T-helper 2 cell (primary cell): ENCODE measurements at regions not wholly inside any gene's neighbourhood (a gene's known extent, or its start where the extent isn't known, plus 50 kb on each side); places are given as distances from the start of the nearest gene placed in this dataset.

Experiments
- DNase-seq, 5 experiments: peaks; one replicate each; pipeline versions ENCODE4 v3.0.0 to v3.0.0-alpha.2; 2012 to 2022

GRCh38 chr5:97606531-97606930 is 423.5 kb upstream of the RIOK2 start:
- DNase-seq = no peak

- DNase-seq = no peak
Measured at GRCh38 chr5:97608501-97608900, 425.5 kb upstream of the RIOK2 start.

GRCh38 chr5:97618721-97619120 is 435.7 kb upstream of the RIOK2 start:
- no peak for DNase-seq

- DNase-seq = no peak
Measured at GRCh38 chr5:97623441-97623840, 440.4 kb upstream of the RIOK2 start.

- no peak for DNase-seq
Measured at GRCh38 chr5:97624886-97625285, 441.8 kb upstream of the RIOK2 start.

GRCh38 chr5:97627272-97627671 is 444.2 kb upstream of the RIOK2 start:
- DNase-seq = no peak

- DNase-seq = no peak
Measured at GRCh38 chr5:97628031-97628430, 445.0 kb upstream of the RIOK2 start.

GRCh38 chr5:97628807-97629206 is 445.8 kb upstream of the RIOK2 start:
- no peak for DNase-seq

- DNase-seq = no peak
Measured at GRCh38 chr5:97629276-97629675, 446.2 kb upstream of the RIOK2 start.

GRCh38 chr5:97635553-97635952 is 452.5 kb upstream of the RIOK2 start:
- DNase-seq = no peak

GRCh38 chr5:97636766-97637165 is 453.7 kb upstream of the RIOK2 start:
- no peak for DNase-seq

- no peak for DNase-seq
Measured at GRCh38 chr5:97641081-97641480, 458.0 kb upstream of the RIOK2 start.

GRCh38 chr5:97644206-97644605 is 461.2 kb upstream of the RIOK2 start:
- DNase-seq = no peak

- no peak for DNase-seq
Measured at GRCh38 chr5:97644896-97645295, 461.8 kb upstream of the RIOK2 start.

GRCh38 chr5:97657239-97657638 is 474.2 kb upstream of the RIOK2 start:
- DNase-seq = no peak

GRCh38 chr5:97658116-97658900 is 475.3 kb upstream of the RIOK2 start:
- no peak for DNase-seq

GRCh38 chr5:97666783-97667182 is 483.7 kb upstream of the RIOK2 start:
- DNase-seq = no peak

GRCh38 chr5:97670447-97670846 is 487.4 kb upstream of the RIOK2 start:
- DNase-seq = no peak

GRCh38 chr5:97676608-97677007 is 493.6 kb upstream of the RIOK2 start:
- no peak for DNase-seq

GRCh38 chr5:97694091-97694490 is 511.0 kb upstream of the RIOK2 start:
- DNase-seq = no peak

- no peak for DNase-seq
Measured at GRCh38 chr5:97714424-97714823, 531.4 kb upstream of the RIOK2 start.

GRCh38 chr5:97726106-97726505 is 543.1 kb upstream of the RIOK2 start:
- no peak for DNase-seq

- no peak for DNase-seq
Measured at GRCh38 chr5:97728920-97729319, 545.9 kb upstream of the RIOK2 start.

GRCh38 chr5:97729938-97730337 is 546.9 kb upstream of the RIOK2 start:
- DNase-seq = no peak

GRCh38 chr5:97735209-97735608 is 552.2 kb upstream of the RIOK2 start:
- no peak for DNase-seq
